ENCODE measurements at regions not wholly inside any gene's neighbourhood (a gene's known extent, or its start where the extent isn't known, plus 50 kb on each side); places are given as distances from the start of the nearest gene placed in this dataset.

DNA sequence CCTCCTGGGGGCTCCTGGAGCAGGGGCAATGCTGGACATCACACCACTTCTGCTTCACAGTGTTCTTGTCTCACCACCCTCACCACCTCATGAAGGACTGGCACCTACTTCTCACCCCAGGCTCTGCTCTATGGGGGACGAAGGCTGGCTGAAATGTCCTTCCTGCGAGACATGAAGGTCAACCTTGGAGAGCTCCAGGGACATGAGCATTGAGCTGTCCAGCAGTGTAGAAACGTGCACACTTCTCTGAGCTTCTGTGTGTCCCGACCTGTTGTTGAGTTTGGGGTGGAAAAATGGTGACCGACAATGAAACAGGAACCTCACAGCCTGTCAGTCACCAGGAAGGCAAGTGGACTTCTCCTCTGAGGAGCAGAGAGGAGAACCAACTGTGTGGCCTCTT, 68.6 kb upstream of the ADAMTS16 start:
- no peak for TF ChIP-seq CTCF (IDR thresholded peaks at IDR 0.05)
- TF ChIP-seq POLR2A (IDR thresholded peaks at IDR 0.05), result no peak
- TF ChIP-seq POLR2AphosphoS5 (IDR thresholded peaks at IDR 0.05; ENCODE audit: insufficient read depth in 1 of 2, low read depth in 1 of 2), result no peak
